Hepatocyte (in vitro differentiated cells): ENCODE measurements at regions not wholly inside any gene's neighbourhood (a gene's known extent, or its start where the extent isn't known, plus 50 kb on each side); places are given as distances from the start of the nearest gene placed in this dataset.

Experiments used
- DNase-seq: peaks from one replicate; pipeline ENCODE4 v3.0.0-alpha.2; 2016; ENCODE audit warnings: low spot score
- H2AFZ ChIP-seq: fragments of 200-600 bp; sonication (generic); 2 replicates; pipeline ENCODE4 v1.6.0; 2016; ENCODE audit warnings: antibody characterized with exemption, mild to moderate bottlenecking
- H3K27ac ChIP-seq: fragments of 200-600 bp; sonication (generic); 2 replicates; pipeline ENCODE4 v1.5.1; 2016; ENCODE audit warnings: mild to moderate bottlenecking
- H3K27me3 ChIP-seq: fragments of 200-600 bp; sonication (generic); 2 replicates; pipeline ENCODE4 v1.6.1; 2016
- H3K36me3 ChIP-seq: fragments of 200-600 bp; sonication (generic); replicated peaks from 2 replicates; pipeline ENCODE4 v1.5.1; 2016; ENCODE audit warnings: low read depth; ENCODE audit not compliant: insufficient read depth
- H3K4me1 ChIP-seq: fragments of 200-600 bp; sonication (generic); 2 replicates; pipeline ENCODE4 v1.5.1; 2016; ENCODE audit warnings: mild to moderate bottlenecking, moderate library complexity; ENCODE audit not compliant: insufficient read depth
- H3K4me2 ChIP-seq: fragments of 200-600 bp; sonication (generic); 2 replicates; pipeline ENCODE4 v1.6.0; 2016
- H3K4me3 ChIP-seq: fragments of 200-600 bp; sonication (generic); 2 replicates; pipeline ENCODE4 v1.5.1; 2016; ENCODE audit warnings: mild to moderate bottlenecking
- H3K79me2 ChIP-seq: fragments of 200-600 bp; sonication (generic); 2 replicates; pipeline ENCODE4 v1.6.0; 2017; ENCODE audit warnings: mild to moderate bottlenecking
- H3K9me2 ChIP-seq: fragments of 200-600 bp; sonication (generic); replicated peaks from 2 replicates; pipeline ENCODE4 v1.6.0; 2017; ENCODE audit warnings: mild to moderate bottlenecking; ENCODE audit not compliant: insufficient read depth
- H3K9me3 ChIP-seq: fragments of 200-600 bp; sonication (generic); 2 replicates; pipeline ENCODE4 v1.5.1; 2016; ENCODE audit warnings: low read depth, mild to moderate bottlenecking
- H4K20me1 ChIP-seq: fragments of 200-600 bp; sonication (generic); 2 replicates; pipeline ENCODE4 v1.6.0; 2016; ENCODE audit warnings: mild to moderate bottlenecking; ENCODE audit not compliant: insufficient read depth, poor library complexity, severe bottlenecking
- CTCF ChIP-seq: fragments of 200-600 bp; sonication (generic); IDR thresholded peaks from 2 replicates; pipeline ENCODE4 v1.5.1; 2016; ENCODE audit warnings: antibody characterized with exemption, mild to moderate bottlenecking; ENCODE audit not compliant: poor library complexity
- EZH2 ChIP-seq: fragments of 200-600 bp; sonication (generic); IDR thresholded peaks from 2 replicates; pipeline ENCODE4 v1.6.1; 2016; ENCODE audit warnings: antibody characterized with exemption, mild to moderate bottlenecking, borderline replicate concordance
- EZH2phosphoT487 ChIP-seq: fragments of 200-600 bp; sonication (generic); IDR thresholded peaks from one replicate; pipeline ENCODE4 v1.6.1; 2018; ENCODE audit warnings: antibody characterized with exemption, mild to moderate bottlenecking, low read depth, moderate library complexity; ENCODE audit not compliant: unreplicated experiment, severe bottlenecking
- WGBS: methylation state at CpG from one replicate; pipeline ENCODE4 v1.1.6; 2016; ENCODE audit warnings: low lambda C conversion rate; ENCODE audit errors: missing lambda C conversion rate; 5-methylcytosine and 5-hydroxymethylcytosine counted together

- Histone ChIP-seq H3K79me2 (no peaks in the 10 kb centered on the region), H2AFZ (no peak overlapping the region), H3K4me1 (no peaks in the 10 kb centered on the region), H4K20me1 (no peaks in the 10 kb centered on the region), H3K9me3 (no peaks in the 10 kb centered on the region), H3K27ac (no peak overlapping the region), H3K9me2 (no peaks in the 10 kb centered on the region), H3K4me3 (no peak overlapping the region), H3K27me3 (no peaks in the 10 kb centered on the region), H3K36me3 (no peaks in the 10 kb centered on the region), H3K4me2 (no peak overlapping the region)
- TF ChIP-seq EZH2, result no peak
- no peak for TF ChIP-seq CTCF
- TF ChIP-seq EZH2phosphoT487, result no peak
- no peak for DNase-seq
- WGBS, result 80% methylated on average over 3 of the region's 3 CpGs
Measured at GRCh38 chr3:28934126-28934813, 346.6 kb upstream of the RBMS3 start.

DNA sequence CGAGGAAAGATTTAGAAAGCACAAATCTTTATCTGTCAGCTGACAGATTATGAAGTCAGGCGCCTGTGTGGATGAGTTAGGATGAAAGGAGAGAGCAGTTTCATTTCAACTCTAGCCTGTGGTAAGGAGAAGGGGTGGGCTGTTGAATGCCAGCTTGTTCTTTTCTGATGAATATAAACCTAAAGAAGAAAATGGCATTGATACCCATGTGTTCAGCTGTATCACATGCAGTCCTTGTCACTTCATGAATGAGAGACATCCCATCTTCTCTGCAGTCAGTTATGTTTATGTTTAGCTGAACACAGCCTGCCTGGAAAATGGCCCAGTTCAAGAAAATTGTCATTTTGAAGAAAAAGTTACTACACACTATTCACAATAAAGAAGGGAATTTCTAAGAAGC is 345.7 kb upstream of the RBMS3 start:
- no peak for TF ChIP-seq CTCF
- TF ChIP-seq EZH2phosphoT487, result no peak
- TF ChIP-seq EZH2, result no peak
- H3K27me3 ChIP-seq, result no peaks in the 10 kb centered on the region
- 72% methylated on average over 2 of the region's 2 CpGs for WGBS
- no peaks in the 10 kb centered on the region for H3K79me2 ChIP-seq
- no peak overlapping the region for H3K4me2 ChIP-seq
- H2AFZ ChIP-seq, result no peak overlapping the region
- H4K20me1 ChIP-seq, result no peaks in the 10 kb centered on the region
- H3K4me3 ChIP-seq, result no peak overlapping the region
- no peak overlapping the region for H3K27ac ChIP-seq
- no peak for DNase-seq
- H3K36me3 ChIP-seq, result no peaks in the 10 kb centered on the region
- H3K9me2 ChIP-seq, result no peaks in the 10 kb centered on the region
- H3K4me1 ChIP-seq, result no peaks in the 10 kb centered on the region
- no peaks in the 10 kb centered on the region for H3K9me3 ChIP-seq

GRCh38 chr3:28936154-28936553 is 344.7 kb upstream of the RBMS3 start:
- no peak for DNase-seq
- Histone ChIP-seq H3K27me3 (no peaks in the 10 kb centered on the region), H3K36me3 (no peaks in the 10 kb centered on the region), H3K79me2 (no peaks in the 10 kb centered on the region), H3K4me2 (no peak overlapping the region), H3K9me3 (no peaks in the 10 kb centered on the region), H3K4me1 (peaks cover 4% of the 10 kb centered on the region), H3K27ac (no peak overlapping the region), H3K9me2 (no peaks in the 10 kb centered on the region), H4K20me1 (no peaks in the 10 kb centered on the region), H2AFZ (no peak overlapping the region), H3K4me3 (no peak overlapping the region)
- 83% methylated on average over 2 of the region's 2 CpGs for WGBS
- TF ChIP-seq EZH2 (no peak), EZH2phosphoT487 (no peak), CTCF (no peak)
